GM18870 (cell line): ENCODE measurements at regions not wholly inside any gene's neighbourhood (a gene's known extent, or its start where the extent isn't known, plus 50 kb on each side); places are given as distances from the start of the nearest gene placed in this dataset.
"Not testable (repeated sequence)": the region's sequence is repeated elsewhere in the genome, so short reads cannot be mapped to it uniquely, and the experiment has no call there.

Experiments used
- ATAC-seq: cut with Tn5 transposase; IDR thresholded peaks from one replicate; pipeline ENCODE4 v1.9.1; 2021; ENCODE audit warnings: moderate library complexity; ENCODE audit not compliant: unreplicated experiment

DNA sequence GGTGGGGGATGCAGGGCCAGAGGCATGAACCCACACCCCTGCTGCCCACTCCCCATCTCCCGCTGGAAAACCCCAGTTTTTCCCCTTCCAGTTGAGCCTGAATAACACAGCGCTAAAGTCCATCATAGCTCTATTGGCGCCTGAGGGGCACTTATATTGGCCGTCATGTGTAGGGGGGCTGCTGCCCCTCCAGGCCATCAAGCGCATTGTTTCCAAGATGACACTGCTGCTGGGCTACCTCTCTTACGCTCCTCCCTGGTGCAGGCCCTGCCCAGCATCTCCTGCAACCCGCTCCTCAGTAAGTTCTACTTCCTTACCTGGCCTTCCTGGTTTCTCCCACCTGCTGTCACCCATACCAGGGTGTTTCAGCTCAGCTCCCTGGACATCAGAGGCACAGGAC lies 205.0 kb upstream of the RPL34 start:
- no peak for ATAC-seq

DNA sequence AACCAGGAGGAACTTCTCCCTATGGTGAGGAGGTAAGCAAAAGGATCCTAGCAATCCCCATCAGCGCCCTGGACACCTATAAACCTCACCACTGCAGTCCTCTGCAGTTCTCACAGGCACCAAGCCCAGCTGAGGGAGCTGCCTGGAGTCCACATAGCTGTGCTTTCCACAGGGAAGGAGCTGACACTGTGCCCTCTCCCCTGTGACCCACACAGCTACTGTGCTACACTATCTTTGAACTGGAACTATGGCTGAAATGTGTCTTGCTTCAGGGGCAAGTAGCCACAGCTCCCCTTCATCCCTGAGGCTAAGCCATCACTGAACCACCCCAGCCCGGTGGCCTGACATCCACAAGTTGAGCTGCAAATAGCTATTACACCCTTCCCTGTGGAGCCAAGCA lies 208.5 kb upstream of the RPL34 start:
- ATAC-seq, result no peak

DNA sequence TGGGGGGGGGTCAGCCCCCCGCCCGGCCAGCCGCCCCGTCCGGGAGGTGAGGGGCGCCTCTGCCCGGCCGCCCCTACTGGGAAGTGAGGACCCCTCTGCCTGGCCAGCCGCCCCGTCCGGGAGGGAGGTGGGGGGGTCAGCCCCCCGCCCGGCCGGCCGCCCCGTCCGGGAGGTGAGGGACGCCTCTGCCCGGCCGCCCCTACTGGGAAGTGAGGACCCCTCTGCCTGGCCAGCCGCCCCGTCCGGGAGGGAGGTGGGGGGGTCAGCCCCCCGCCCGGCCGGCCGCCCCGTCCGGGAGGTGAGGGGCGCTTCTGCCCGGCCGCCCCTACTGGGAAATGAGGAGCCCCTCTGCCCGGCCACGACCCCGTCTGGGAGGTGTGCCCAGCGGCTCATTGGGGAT lies 210.7 kb upstream of the RPL34 start:
- ATAC-seq, result not testable (repeated sequence)

DNA sequence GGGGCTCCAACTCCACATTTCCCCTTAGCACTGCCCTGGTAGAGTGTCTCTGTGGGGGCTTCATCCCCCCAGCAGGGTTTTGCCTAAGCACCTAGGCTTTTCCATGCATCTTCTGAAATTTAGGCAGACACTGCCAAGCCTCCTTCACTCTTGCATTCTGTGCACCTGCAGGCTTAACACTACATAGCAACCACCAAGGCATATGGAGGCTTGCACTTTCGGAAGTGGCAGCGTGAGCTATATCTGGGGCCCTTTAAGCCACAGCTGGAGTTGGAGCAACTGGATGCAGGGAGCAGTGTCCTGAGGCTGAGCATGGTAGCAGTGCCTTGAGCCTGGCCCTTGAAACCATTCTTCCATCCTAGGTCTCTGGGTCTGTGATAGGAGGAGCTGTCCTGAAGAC lies 214.8 kb upstream of the RPL34 start:
- ATAC-seq, result no peak

DNA sequence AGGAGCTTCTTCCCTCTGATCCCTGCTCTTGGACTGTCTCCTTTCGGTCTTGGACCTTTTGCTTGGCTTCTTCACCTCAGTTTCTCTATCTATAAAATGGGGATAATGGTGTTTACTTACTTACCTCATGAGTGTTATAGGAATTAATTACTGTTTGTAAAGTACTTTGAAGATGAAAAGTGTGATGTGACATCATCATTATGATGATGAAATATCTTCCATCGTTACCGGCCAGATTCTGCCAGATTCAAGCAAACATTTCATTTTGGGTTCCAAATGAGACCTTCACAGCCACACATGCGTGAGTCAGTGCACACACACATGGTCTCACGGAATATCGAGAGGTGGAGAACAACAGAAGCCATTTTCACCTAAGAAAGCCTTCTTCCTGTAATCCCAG lies 220.1 kb upstream of the RPL34 start:
- no peak for ATAC-seq

DNA sequence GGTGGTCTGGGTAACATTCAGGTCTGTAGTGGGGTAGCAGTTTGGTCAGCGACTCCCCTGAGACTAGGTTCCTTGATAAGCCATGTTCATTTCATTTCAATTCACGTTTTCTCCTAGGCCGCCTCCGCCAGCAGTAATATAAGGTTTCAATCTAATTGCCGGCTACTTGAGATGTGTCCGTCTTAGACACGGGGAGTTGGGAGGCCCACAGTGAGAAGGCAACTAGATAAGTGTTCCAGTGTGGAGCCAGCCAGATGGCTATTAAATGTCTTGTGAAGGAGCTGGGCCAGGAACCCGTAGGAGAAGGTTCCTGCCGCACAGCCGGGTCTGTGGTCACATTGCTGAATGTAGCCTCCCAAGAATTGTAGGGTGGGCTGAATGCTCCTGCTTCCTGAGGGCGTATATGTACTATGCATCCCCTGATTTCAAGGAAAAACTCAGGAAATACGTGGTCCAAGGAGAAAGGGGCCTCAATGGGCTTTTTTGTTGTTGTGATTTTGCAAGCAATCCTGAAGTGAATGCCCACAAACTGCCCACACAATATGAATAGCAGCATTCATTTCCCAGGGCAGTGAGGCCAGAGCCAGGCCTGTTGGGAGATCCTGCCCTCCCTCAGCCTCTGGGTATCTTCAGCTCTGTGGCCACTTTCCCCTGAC lies 220.6 kb upstream of the RPL34 start:
- no peak for ATAC-seq

DNA sequence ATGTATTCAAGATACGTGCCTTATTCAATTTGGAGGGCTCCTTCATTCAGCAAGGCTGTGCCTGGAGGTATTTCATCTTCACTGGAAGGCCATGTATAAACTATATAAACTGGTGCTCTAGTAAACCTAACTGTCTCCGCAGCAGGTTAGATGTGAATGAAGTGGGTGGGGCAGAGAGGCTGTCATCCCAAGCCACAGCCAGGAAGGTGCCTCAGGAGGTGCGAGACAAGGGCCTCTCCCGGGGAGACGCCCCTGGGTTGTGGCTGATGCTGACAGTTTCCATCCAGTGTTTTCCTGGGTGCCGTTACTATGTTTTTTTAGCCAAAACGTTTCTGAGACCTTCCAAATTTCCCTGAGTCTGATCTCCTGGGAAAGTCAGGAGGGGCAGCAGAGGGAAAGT lies 221.5 kb upstream of the RPL34 start:
- no peak for ATAC-seq

DNA sequence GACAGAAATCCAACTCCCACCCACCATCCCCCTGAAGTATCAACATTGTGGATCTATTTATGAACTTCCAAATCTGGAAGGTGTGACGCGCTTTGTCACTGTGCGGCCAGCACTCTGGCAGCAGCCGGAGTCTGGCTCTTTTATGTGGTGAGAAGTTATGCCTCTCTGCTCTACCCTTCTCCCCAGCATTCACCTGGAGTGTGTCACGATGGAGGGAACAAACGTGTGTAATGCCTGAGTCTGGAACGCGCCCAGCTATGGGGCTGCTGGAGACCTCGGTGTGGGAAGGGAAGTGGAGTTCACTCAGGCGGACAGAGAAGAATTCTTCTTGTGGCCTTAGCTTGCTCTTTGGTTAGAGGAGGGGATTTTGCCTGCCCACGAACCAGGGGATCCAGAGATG lies 222.1 kb upstream of the RPL34 start:
- ATAC-seq, result no peak

DNA sequence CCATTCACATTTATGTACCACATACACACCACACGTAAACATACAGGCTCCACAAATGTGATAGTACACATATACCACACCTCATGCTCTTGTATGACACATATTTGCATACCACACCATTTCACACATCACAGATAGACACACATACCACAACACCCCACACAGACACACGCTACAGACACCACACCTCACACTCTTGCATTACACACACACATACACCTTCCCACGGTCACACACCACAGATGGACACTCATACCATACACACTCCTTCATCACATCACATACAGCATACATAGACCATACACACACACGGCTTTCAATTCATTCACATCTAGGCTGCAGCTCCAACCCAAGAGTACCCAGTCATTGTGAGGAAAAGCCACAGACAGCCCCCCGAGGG lies 222.5 kb upstream of the RPL34 start:
- no peak for ATAC-seq

DNA sequence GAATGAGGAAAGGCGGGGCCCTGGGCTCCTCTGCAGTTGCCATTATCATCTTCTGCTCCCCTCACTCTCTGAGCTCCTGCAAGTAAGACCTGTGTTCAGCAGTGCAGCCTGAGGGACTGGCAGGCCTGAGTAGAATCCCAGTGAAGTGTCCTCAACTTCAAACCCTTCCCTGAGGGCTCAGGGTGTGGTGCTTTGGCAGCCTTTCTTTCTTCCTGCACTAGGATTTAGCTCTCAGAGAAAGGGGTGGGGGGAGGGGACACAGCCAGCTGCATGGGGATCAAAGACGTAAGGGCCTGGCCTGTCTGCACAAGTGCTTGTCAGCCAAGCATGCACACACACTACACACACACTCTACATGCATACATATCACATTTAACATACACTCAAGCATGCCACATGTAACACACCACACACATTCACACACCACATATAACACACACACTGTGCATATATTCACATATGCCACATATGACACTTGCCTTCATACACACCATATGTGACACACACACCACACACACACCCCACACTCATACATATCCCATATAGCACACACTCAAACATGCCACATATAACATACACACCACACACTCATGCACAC lies 223.4 kb upstream of the RPL34 start:
- ATAC-seq, result no peak

DNA sequence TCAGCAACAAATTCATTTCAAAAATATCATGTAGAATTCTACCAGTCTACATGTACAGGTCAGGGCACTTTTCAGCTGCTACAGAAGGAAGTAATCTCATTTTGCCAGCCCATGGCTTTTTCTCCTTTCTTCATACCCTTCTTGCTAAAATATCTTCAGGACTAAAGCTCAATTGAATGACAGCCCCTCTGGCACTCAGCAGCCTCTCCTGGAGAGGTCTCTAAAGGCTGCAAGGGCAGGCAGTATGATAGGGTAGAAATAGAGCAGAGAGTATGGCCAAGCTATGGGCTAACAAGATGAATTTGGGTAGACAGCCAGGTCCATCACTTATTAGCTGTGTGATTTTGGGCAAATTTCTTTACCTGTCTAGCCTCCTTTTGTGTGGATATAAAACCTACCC lies 224.6 kb upstream of the RPL34 start:
- no peak for ATAC-seq

DNA sequence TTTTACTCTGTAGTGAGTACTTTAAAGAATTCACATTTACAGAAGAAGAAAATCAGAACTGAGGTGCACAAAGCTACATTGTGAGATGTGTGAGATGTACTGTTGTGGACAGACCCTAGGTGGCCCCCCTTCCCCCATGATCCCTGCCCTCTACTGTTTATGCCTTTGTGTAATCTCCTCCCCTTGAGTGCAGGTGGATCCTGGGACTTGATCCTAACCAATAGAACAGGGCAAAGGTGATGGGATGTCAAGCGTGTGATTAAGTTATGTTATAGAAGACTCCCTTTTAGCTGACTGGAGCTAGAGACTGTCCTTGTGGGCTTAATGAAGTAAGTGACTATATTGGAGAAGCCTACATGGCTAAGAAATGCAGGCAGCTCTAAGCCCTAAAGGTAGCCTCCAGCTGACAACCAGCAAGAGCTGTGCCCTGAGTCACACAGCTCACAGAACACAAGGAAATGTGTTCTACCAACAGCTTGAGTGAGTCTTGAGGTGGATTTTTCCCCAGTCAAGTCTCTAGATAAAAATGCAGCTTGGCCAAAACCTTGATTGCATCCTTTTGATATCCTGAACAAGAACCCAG lies 225.2 kb upstream of the LEF1 start:
- no peak for ATAC-seq

DNA sequence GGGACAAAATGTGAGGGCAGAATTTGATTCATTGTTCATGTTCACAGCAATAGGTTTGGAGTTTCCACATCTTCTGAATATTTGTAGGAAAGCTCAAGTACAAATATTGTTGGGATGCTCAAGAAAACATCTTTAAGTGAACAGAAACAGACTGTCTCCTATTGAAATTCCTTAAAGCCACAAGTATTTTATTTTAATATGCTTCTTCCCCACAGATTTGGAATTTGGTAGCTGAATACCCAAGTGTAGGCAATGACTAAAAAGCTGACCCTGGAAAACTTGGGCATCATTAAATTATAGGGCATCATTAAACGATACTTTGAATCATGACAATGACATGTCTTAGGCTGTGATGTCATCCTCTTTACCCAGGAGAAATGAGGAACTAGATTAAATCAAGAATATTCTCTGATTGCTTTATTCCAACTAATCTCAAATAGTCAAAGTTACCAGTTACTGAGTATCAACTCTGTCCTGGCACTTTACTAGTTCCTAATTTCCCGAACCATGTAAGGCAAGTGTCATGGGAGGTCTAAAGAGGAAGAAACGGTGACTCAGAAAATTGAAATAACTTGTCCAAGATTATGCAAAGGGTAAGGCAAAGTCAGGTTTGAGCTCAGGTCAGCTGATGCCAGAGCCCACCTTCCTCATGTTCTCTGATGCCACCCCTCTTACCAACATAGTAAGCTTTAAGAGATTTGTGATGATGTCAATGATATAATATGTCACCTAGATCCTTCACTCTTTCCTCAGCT lies 223.1 kb upstream of the LEF1 start:
- no peak for ATAC-seq

DNA sequence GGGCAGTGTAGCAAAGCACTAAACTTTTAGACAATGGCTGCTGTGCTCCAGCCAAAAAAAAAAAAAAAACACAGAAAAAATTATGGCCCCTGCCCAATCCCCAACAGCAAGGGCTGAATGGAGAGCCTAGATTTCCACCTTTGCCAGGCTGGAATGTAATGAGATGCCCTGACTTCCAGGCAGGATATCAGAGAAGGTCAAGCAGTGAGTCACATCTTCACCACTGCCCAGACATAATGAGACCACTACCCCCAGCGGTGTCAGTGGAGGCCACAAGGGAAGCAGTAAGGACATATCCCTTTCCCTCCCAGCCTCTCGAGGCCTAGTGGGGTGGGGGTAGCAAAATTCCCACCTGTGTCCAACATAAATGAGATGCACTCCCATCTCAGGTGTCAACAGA lies 216.3 kb upstream of the LEF1 start:
- ATAC-seq, result no peak

DNA sequence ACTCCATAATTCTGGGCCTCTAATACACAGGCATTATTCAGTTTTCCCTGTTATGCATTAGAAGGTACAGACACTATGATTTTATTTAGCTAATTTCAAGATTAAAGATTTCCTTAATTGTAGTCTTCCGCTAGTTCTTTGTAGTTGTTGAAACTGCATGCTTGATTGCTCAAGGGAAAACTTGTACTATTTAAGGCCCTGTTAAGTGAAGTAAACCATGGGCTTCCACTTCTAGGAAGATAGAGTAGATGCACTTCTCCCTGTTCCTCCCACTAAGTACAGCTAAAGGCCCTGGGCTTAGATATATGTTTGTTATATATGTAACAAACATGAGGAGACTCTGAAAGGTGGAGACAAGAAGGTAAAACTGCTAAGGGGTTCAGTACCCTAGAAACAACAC lies 215.8 kb upstream of the LEF1 start:
- ATAC-seq, result no peak

DNA sequence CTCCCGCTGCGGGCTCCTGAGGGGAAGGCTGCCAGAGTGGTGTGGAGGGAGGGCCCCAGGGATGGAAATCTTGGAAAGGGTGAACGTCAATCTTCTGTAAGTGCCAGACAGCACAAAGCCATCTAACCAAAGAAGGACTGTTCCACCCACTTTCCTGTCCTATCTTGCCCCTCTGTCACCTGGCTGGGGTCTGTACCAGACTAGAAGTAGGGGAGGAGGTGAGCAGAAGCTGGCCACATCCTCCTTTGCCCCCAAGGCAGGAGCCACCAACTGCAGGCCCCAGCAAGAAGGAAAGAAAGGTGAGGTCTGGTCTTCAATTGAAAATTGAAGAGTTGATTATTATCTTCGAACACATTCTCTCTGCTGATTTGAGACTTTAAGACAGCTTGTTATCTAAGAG lies 214.4 kb upstream of the LEF1 start:
- no peak for ATAC-seq

DNA sequence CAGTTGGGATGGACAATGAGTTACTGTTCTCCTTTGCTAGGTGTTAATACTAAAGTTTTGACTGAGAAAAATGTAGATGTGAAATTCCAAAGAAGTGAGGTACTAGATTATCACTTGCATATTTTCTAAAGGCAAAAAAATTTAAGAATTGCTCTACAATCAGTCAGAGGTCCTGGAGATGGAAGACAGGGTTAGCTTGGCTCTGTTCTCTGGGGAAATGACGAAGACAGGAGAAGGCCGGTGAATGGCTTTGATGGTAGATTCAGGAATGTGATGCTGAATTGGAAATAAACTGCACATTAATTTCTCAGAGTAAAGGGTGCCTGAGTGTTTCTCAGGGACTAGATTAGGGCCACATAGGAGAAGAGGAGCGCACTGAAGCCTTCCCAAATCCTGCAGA lies 214.0 kb upstream of the LEF1 start:
- ATAC-seq, result no peak

DNA sequence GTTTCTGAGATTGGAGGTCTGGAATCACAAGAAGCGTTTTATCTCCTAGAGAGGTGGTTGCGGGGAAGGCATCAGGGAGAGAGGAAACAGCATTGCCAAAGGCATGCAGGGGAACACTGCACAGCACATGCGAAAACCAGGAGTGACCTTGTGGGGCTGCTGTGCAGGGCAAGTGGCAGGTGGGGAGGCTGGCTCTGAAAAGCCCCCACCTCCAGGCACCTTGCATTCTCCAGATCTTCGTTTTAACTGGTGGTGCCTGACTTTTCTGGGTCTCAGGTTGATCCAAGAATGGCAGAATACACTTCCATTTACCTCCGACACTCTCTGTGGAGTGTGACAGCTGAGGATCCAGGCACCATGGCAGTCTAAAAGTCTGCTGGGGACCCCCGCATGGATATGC lies 209.4 kb upstream of the LEF1 start:
- no peak for ATAC-seq

DNA sequence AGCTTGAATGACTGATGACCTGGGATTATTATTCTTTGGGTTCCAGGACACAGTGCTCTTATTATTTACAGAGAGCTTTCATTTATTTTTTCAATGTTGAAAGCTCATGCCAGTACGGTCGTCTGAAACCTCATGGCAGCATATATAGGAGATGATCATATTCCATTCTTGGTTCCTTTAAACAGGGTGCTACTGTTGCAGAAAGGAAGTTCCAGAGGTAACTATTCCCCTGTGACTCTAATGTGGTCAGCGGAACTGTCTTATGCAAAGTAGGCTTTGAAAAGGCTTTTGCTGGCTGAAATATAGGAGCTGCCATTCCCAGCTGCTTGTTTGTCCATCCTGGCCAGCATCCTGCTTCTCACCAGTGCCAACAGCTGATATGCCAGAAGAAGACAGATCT lies 208.3 kb upstream of the LEF1 start:
- ATAC-seq, result no peak

DNA sequence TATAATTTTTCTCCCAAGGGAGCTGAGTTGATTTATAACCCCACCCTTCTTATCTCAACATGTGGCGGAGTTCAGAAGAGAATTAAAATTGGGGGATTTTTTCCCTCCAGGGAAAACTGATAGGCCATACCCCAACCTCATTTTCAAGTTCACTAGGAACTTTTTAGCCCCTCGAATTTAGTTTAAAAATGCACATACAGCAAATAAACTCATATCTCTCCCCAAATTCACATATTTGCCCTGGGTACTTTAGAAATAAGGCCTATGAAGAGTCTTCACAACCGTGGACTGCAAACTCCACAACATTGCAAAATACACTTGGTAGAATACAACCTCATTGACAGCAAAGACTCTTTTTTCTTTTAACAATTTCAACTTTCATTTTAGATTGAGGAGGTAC lies 206.7 kb upstream of the LEF1 start:
- ATAC-seq, result no peak

DNA sequence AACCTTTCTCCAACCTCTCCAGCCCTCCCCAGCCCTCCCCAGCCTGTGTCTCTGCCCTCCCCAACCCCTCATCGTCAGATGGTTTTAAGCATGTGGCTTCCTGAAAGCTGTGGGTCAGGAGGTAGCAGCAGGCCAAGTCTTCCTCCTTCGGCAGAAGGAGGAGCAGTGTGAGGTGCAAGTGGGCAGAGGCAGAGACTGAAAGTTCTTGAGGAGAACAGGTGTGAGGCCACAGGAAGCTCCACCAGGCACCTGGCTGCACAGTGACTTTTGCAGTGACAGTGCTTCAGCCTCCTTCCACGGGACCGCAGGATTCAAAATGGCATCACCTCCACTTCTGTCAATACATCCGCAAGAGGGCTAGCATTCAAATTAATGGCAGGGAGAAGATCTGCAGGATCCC lies 203.9 kb upstream of the LEF1 start:
- no peak for ATAC-seq

DNA sequence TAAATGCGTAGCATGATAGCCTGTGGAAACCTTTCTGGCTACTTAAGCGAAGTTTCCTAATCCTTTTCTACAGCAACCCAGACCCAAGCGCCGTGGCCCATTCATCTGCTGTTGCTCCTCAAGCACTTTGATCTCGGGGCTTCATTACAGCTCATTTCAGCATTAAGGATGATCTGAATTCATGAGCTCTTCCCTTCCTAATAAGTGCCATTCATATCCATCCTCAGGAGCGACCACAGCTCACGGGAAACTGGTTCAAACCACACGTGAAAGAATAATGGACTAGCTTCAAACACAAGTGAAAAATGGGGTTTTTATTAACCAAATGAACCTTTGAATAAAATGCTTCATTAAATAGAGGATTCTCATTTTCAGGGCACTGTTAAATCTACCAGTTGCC lies 202.6 kb upstream of the LEF1 start:
- no peak for ATAC-seq
